SK-N-SH treated with all-trans-retinoic acid at 6 μM for 48 hours (cell line): ENCODE measurements at regions not wholly inside any gene's neighbourhood (a gene's known extent, or its start where the extent isn't known, plus 50 kb on each side); places are given as distances from the start of the nearest gene placed in this dataset.
"Not testable (repeated sequence)": the region's sequence is repeated elsewhere in the genome, so short reads cannot be mapped to it uniquely, and the experiment has no call there.

Source experiments
- ATAC-seq: fragments of 200-7000 bp; cut with Tn5 transposase; 3 replicates; pipeline ENCODE4 v1.9.1; 2020; ENCODE audit warnings: mild to moderate bottlenecking, moderate library complexity
- ARNTL ChIP-seq: fragments of 450-650 bp; formaldehyde crosslinking; IDR thresholded peaks from 2 replicates; pipeline ENCODE4 v1.5.0; 2020; ENCODE audit warnings: low read depth, mild to moderate bottlenecking, moderate library complexity, borderline replicate concordance
- BACH2 ChIP-seq: fragments of 250-450 bp; sonication (Bioruptor Pico); IDR thresholded peaks from 2 replicates; pipeline ENCODE4 v1.9.0; 2021; ENCODE audit warnings: mild to moderate bottlenecking, borderline replicate concordance
- CSDC2 ChIP-seq: fragments of 250-450 bp; sonication (Bioruptor Pico); IDR thresholded peaks from 2 replicates; pipeline ENCODE4 v1.5.0; 2020; ENCODE audit warnings: mild to moderate bottlenecking, moderate library complexity
- ESRRG ChIP-seq: fragments of 250-450 bp; sonication (Bioruptor Pico); IDR thresholded peaks from 2 replicates; pipeline ENCODE4 v1.6.1; 2021; ENCODE audit warnings: mild to moderate bottlenecking
- GLIS3 ChIP-seq: fragments of 250-450 bp; sonication (Bioruptor Pico); IDR thresholded peaks from 2 replicates; pipeline ENCODE4 v1.5.0; 2020; ENCODE audit warnings: mild to moderate bottlenecking, moderate library complexity
- PPARA ChIP-seq: fragments of 250-450 bp; sonication (Bioruptor Pico); IDR thresholded peaks from 2 replicates; pipeline ENCODE4 v1.5.0; 2020; ENCODE audit warnings: mild to moderate bottlenecking, borderline replicate concordance
- RARB ChIP-seq: fragments of 250-450 bp; sonication (Bioruptor Pico); IDR thresholded peaks from 2 replicates; pipeline ENCODE4 v1.8.0; 2021; ENCODE audit warnings: mild to moderate bottlenecking, moderate library complexity
- SNAI2 ChIP-seq: fragments of 250-450 bp; sonication (Bioruptor Pico); IDR thresholded peaks from 2 replicates; pipeline ENCODE4 v1.5.0; 2020; ENCODE audit warnings: mild to moderate bottlenecking, moderate library complexity
- TOX ChIP-seq: fragments of 250-450 bp; sonication (Bioruptor Pico); IDR thresholded peaks from 2 replicates; pipeline ENCODE4 v1.8.0; 2021; ENCODE audit warnings: mild to moderate bottlenecking, moderate library complexity, borderline replicate concordance
- ZC3H10 ChIP-seq: fragments of 250-450 bp; sonication (Bioruptor Pico); IDR thresholded peaks from 2 replicates; pipeline ENCODE4 v1.5.1; 2021; ENCODE audit warnings: mild to moderate bottlenecking, moderate library complexity
- ZFP3 ChIP-seq: fragments of 250-450 bp; sonication (Bioruptor Pico); IDR thresholded peaks from 2 replicates; pipeline ENCODE4 v1.5.0; 2020; ENCODE audit warnings: mild to moderate bottlenecking, moderate library complexity
- ZFP30 ChIP-seq: fragments of 450-650 bp; formaldehyde crosslinking; IDR thresholded peaks from 2 replicates; pipeline ENCODE4 v1.5.0; 2022; ENCODE audit warnings: mild to moderate bottlenecking, moderate library complexity
- ZNF565 ChIP-seq: fragments of 450-650 bp; formaldehyde crosslinking; conservative IDR thresholded peaks from 2 replicates; pipeline ENCODE4 v1.5.0; 2020; ENCODE audit warnings: low read depth, mild to moderate bottlenecking, moderate library complexity
- ZNF70 ChIP-seq: fragments of 450-650 bp; formaldehyde crosslinking; IDR thresholded peaks from 2 replicates; pipeline ENCODE4 v1.5.0; 2020; ENCODE audit warnings: mild to moderate bottlenecking, moderate library complexity
- ZNF8 ChIP-seq: fragments of 450-650 bp; formaldehyde crosslinking; IDR thresholded peaks from 2 replicates; pipeline ENCODE4 v1.5.0; 2020; ENCODE audit warnings: mild to moderate bottlenecking, moderate library complexity
- TF ChIP-seq, protein P1 (sequence below): fragments of 250-450 bp; sonication (Bioruptor Pico); IDR thresholded peaks from 2 replicates; pipeline ENCODE4 v1.8.0; 2021; ENCODE audit warnings: low read depth, mild to moderate bottlenecking, moderate library complexity, borderline replicate concordance
- TF ChIP-seq, protein P2 (sequence below): fragments of 250-450 bp; sonication (Bioruptor Pico); IDR thresholded peaks from 2 replicates; pipeline ENCODE4 v1.5.1; 2020; ENCODE audit warnings: low read depth, mild to moderate bottlenecking, moderate library complexity
- TF ChIP-seq, protein P3 (sequence below): fragments of 250-450 bp; sonication (Bioruptor Pico); IDR thresholded peaks from 2 replicates; pipeline ENCODE4 v1.5.0; 2020; ENCODE audit warnings: mild to moderate bottlenecking, moderate library complexity
- TF ChIP-seq, protein P4 (sequence below): fragments of 250-450 bp; sonication (Bioruptor Pico); IDR thresholded peaks from 2 replicates; pipeline ENCODE4 v1.8.0; 2020; ENCODE audit warnings: mild to moderate bottlenecking, moderate library complexity, borderline replicate concordance
- TF ChIP-seq, protein P5 (sequence below): fragments of 250-450 bp; sonication (Bioruptor Pico); IDR thresholded peaks from 2 replicates; pipeline ENCODE4 v1.5.1; 2021; ENCODE audit warnings: mild to moderate bottlenecking, moderate library complexity

DNA sequence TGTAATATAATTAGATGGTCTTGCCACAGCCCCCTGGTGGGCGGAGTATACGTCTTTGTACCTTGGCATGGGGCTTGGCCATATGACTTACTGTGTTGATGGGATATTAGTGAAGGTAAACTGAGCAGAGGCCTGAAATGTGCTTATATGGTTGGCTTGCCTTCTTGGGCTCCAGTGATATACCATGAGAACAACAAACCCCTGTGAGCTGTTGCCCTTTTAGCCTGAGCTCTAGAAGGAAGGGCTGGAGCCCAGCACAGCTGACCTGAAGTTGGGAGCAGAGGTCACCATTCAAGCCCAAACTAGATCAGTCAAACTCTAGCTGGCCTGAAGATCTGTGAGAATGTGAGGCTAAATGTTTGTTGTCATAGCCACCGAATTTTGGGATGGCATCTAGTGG, 75.2 kb upstream of the CD302 start (continued):
- TF ChIP-seq, protein P1, sequence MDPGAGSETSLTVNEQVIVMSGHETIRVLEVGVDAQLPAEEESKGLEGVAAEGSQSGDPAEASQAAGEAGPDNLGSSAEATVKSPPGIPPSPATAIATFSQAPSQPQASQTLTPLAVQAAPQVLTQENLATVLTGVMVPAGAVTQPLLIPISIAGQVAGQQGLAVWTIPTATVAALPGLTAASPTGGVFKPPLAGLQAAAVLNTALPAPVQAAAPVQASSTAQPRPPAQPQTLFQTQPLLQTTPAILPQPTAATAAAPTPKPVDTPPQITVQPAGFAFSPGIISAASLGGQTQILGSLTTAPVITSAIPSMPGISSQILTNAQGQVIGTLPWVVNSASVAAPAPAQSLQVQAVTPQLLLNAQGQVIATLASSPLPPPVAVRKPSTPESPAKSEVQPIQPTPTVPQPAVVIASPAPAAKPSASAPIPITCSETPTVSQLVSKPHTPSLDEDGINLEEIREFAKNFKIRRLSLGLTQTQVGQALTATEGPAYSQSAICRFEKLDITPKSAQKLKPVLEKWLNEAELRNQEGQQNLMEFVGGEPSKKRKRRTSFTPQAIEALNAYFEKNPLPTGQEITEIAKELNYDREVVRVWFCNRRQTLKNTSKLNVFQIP = no peak
- TF ChIP-seq ZC3H10 (CRISPR knock-in tag) (no peak), CSDC2 (no peak), PPARA (CRISPR knock-in tag) (no peak), BACH2 (CRISPR knock-in tag) (no peak), SNAI2 (CRISPR knock-in tag) (no peak), ZNF70 (CRISPR knock-in tag) (no peak)
- TF ChIP-seq, protein P2, sequence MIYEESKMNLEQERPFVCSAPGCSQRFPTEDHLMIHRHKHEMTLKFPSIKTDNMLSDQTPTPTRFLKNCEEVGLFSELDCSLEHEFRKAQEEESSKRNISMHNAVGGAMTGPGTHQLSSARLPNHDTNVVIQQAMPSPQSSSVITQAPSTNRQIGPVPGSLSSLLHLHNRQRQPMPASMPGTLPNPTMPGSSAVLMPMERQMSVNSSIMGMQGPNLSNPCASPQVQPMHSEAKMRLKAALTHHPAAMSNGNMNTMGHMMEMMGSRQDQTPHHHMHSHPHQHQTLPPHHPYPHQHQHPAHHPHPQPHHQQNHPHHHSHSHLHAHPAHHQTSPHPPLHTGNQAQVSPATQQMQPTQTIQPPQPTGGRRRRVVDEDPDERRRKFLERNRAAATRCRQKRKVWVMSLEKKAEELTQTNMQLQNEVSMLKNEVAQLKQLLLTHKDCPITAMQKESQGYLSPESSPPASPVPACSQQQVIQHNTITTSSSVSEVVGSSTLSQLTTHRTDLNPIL (CRISPR knock-in tag) = no peak

DNA sequence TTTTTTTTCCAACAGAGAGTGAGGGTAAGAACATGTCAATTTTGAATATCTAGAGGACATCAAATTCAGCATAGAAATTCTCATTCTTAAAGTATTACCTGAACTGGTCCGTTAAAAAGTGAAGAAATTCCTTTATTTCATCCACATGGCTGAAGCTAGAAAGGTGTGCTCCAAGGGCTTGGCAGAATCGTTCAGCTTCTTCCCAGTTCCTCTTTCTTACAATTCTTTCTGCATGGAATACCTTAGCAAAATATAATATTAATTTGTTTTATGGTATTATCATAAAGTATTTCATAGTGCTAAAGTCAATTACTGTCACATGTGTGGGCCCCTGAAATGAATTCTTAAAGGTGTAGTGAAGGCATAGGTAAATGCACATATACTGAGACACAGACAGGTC, 74.3 kb upstream of the CD302 start:
- TF ChIP-seq ZFP3 (CRISPR knock-in tag) (no peak), PPARA (CRISPR knock-in tag) (no peak), ZNF8 (no peak), ESRRG (CRISPR knock-in tag) (no peak), RARB (CRISPR knock-in tag) (no peak), ZFP30 (CRISPR knock-in tag) (no peak), ZNF565 (CRISPR knock-in tag) (no peak), TOX (CRISPR knock-in tag) (no peak), CSDC2 (no peak), ZNF70 (CRISPR knock-in tag) (no peak), ZC3H10 (CRISPR knock-in tag) (no peak), GLIS3 (CRISPR knock-in tag) (no peak), ARNTL (CRISPR knock-in tag) (no peak), BACH2 (CRISPR knock-in tag) (no peak)
- TF ChIP-seq, protein P3, sequence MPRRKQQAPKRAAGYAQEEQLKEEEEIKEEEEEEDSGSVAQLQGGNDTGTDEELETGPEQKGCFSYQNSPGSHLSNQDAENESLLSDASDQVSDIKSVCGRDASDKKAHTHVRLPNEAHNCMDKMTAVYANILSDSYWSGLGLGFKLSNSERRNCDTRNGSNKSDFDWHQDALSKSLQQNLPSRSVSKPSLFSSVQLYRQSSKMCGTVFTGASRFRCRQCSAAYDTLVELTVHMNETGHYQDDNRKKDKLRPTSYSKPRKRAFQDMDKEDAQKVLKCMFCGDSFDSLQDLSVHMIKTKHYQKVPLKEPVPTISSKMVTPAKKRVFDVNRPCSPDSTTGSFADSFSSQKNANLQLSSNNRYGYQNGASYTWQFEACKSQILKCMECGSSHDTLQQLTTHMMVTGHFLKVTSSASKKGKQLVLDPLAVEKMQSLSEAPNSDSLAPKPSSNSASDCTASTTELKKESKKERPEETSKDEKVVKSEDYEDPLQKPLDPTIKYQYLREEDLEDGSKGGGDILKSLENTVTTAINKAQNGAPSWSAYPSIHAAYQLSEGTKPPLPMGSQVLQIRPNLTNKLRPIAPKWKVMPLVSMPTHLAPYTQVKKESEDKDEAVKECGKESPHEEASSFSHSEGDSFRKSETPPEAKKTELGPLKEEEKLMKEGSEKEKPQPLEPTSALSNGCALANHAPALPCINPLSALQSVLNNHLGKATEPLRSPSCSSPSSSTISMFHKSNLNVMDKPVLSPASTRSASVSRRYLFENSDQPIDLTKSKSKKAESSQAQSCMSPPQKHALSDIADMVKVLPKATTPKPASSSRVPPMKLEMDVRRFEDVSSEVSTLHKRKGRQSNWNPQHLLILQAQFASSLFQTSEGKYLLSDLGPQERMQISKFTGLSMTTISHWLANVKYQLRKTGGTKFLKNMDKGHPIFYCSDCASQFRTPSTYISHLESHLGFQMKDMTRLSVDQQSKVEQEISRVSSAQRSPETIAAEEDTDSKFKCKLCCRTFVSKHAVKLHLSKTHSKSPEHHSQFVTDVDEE (CRISPR knock-in tag) = no peak
- TF ChIP-seq, protein P2 (CRISPR knock-in tag) = no peak
- TF ChIP-seq, protein P4, sequence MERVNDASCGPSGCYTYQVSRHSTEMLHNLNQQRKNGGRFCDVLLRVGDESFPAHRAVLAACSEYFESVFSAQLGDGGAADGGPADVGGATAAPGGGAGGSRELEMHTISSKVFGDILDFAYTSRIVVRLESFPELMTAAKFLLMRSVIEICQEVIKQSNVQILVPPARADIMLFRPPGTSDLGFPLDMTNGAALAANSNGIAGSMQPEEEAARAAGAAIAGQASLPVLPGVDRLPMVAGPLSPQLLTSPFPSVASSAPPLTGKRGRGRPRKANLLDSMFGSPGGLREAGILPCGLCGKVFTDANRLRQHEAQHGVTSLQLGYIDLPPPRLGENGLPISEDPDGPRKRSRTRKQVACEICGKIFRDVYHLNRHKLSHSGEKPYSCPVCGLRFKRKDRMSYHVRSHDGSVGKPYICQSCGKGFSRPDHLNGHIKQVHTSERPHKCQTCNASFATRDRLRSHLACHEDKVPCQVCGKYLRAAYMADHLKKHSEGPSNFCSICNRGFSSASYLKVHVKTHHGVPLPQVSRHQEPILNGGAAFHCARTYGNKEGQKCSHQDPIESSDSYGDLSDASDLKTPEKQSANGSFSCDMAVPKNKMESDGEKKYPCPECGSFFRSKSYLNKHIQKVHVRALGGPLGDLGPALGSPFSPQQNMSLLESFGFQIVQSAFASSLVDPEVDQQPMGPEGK (CRISPR knock-in tag) = no peak
- TF ChIP-seq, protein P5, sequence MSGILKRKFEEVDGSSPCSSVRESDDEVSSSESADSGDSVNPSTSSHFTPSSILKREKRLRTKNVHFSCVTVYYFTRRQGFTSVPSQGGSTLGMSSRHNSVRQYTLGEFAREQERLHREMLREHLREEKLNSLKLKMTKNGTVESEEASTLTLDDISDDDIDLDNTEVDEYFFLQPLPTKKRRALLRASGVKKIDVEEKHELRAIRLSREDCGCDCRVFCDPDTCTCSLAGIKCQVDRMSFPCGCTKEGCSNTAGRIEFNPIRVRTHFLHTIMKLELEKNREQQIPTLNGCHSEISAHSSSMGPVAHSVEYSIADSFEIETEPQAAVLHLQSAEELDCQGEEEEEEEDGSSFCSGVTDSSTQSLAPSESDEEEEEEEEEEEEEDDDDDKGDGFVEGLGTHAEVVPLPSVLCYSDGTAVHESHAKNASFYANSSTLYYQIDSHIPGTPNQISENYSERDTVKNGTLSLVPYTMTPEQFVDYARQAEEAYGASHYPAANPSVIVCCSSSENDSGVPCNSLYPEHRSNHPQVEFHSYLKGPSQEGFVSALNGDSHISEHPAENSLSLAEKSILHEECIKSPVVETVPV = no peak
- ATAC-seq = no peak

DNA sequence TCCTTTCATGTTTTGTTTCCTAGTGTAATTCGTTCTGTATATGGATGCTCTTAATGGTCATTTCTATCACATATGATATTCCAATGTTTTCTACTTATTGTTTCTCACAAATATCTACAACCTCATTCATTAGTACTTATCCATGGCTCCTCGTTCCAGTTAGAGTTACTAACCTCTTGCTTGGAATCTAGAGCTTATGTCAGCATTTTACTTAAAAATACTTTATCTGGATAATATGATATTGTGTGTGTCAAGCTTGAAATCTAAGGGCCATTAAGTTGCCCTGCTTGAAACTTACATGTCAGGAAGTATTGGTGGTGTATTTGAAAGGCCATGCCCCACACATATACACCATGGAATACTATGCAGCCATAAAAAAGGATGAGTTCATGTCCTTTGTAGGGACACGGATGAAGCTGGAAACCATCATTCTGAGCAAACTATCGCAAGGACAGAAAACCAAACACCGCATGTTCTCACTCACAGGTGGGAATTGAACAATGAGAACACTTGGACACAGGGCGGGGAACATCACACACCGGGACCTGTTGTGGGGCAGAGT, 70.7 kb upstream of the CD302 start:
- ATAC-seq = not testable (repeated sequence)
